ENCODE measurements at regions not wholly inside any gene's neighbourhood (a gene's known extent, or its start where the extent isn't known, plus 50 kb on each side); places are given as distances from the start of the nearest gene placed in this dataset.

DNA sequence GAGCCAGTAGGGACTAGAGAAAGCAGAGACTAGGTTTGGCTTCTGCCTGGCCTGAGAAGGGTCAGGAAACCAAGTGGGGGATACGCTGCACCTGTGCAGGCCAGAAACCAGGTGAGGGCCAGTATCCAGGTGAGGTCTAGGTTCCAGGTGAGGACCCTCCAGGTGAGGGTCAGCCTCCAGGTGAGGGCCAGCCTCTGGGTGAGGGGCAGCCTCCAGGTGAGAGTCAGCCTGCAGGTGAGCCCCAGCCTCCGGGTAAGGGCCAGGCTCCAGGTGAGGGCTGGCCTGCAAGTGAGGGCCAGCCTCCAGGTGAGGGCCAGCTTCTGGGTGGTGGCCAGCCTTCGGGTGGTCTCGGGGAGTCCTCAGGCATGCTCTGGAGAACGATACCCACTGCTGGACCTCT, 238.8 kb downstream of the USP46 start:
- Histone ChIP-seq H3K36me3 (ENCODE audit: insufficient read depth, low read length) (no peaks in the 10 kb centered on the region), H2AFZ (ENCODE audit: low read length) (no peak overlapping the region), H3K4me2 (ENCODE audit: low read length) (no peak overlapping the region), H3K4me1 (ENCODE audit: insufficient read depth, low read length, poor library complexity, severe bottlenecking) (no peaks in the 10 kb centered on the region), H3K79me2 (ENCODE audit: insufficient read depth, low read depth, low read length) (no peaks in the 10 kb centered on the region), H3K9me2 (ENCODE audit: insufficient read depth, low read length) (no peaks in the 10 kb centered on the region), H3K9me3 (ENCODE audit: low read length) (no peaks in the 10 kb centered on the region), H3K27ac (ENCODE audit: low read depth, low read length, poor library complexity, severe bottlenecking) (no peak overlapping the region), H3K4me3 (ENCODE audit: low read depth, low read length, poor library complexity, severe bottlenecking) (no peak overlapping the region), H4K20me1 (ENCODE audit: insufficient read depth, low read length) (no peaks in the 10 kb centered on the region)
- TF ChIP-seq EZH2phosphoT487 (IDR thresholded peaks at IDR 0.05; ENCODE audit: borderline replicate concordance, low read depth, low read length): no peak
- TF ChIP-seq, protein P1, sequence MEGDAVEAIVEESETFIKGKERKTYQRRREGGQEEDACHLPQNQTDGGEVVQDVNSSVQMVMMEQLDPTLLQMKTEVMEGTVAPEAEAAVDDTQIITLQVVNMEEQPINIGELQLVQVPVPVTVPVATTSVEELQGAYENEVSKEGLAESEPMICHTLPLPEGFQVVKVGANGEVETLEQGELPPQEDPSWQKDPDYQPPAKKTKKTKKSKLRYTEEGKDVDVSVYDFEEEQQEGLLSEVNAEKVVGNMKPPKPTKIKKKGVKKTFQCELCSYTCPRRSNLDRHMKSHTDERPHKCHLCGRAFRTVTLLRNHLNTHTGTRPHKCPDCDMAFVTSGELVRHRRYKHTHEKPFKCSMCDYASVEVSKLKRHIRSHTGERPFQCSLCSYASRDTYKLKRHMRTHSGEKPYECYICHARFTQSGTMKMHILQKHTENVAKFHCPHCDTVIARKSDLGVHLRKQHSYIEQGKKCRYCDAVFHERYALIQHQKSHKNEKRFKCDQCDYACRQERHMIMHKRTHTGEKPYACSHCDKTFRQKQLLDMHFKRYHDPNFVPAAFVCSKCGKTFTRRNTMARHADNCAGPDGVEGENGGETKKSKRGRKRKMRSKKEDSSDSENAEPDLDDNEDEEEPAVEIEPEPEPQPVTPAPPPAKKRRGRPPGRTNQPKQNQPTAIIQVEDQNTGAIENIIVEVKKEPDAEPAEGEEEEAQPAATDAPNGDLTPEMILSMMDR (conservative IDR thresholded peaks at IDR 0.05; ENCODE audit: low read length): no peak
- intact Hi-C loops (cut with micrococcal nuclease; ENCODE audit: unreplicated experiment): no loop called here
- ChIA-PET POLR2A (no interaction called here), CTCF (ENCODE audit: unreplicated experiment) (no interaction called here)
- DNase-seq (ENCODE audit: low spot score): no peak
- BruUV-seq (replicated peaks): no TSS peak

DNA sequence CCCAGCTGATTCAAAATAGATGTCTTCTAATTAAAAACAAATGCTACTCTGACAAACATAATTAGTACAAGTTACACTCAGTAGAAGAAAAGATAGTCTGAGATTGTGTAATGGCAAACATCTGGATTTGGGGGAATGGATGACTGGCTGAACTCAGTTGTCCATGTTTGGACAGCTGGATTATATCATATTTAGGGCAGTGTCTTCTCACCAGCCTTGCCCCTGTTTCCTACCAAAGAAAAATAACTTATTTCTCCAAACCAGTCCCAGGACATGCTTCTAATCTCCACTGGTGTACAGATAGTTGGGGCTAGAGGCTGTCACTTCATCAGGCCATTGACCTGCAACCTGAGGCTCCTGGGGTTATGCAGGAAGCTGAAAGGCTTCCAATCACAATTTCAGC, 237.3 kb downstream of the USP46 start:
- DNase-seq (ENCODE audit: low spot score): no peak
- TF ChIP-seq, protein P1 (conservative IDR thresholded peaks at IDR 0.05; ENCODE audit: low read length): no peak
- no peak for TF ChIP-seq EZH2phosphoT487 (IDR thresholded peaks at IDR 0.05; ENCODE audit: borderline replicate concordance, low read depth, low read length)
- Histone ChIP-seq H3K9me2 (ENCODE audit: insufficient read depth, low read length) (no peaks in the 10 kb centered on the region), H4K20me1 (ENCODE audit: insufficient read depth, low read length) (no peaks in the 10 kb centered on the region), H3K4me2 (ENCODE audit: low read length) (no peak overlapping the region), H3K4me1 (ENCODE audit: insufficient read depth, low read length, poor library complexity, severe bottlenecking) (no peaks in the 10 kb centered on the region), H3K79me2 (ENCODE audit: insufficient read depth, low read depth, low read length) (no peaks in the 10 kb centered on the region), H2AFZ (ENCODE audit: low read length) (no peak overlapping the region), H3K9me3 (ENCODE audit: low read length) (no peaks in the 10 kb centered on the region), H3K36me3 (ENCODE audit: insufficient read depth, low read length) (no peaks in the 10 kb centered on the region), H3K27ac (ENCODE audit: low read depth, low read length, poor library complexity, severe bottlenecking) (no peak overlapping the region), H3K4me3 (ENCODE audit: low read depth, low read length, poor library complexity, severe bottlenecking) (no peak overlapping the region)
- no TSS peak for BruUV-seq (replicated peaks)
- intact Hi-C loops (cut with micrococcal nuclease; ENCODE audit: unreplicated experiment): no loop called here
- CTCF ChIA-PET (ENCODE audit: unreplicated experiment): no interaction called here
- POLR2A ChIA-PET: no interaction called here

DNA sequence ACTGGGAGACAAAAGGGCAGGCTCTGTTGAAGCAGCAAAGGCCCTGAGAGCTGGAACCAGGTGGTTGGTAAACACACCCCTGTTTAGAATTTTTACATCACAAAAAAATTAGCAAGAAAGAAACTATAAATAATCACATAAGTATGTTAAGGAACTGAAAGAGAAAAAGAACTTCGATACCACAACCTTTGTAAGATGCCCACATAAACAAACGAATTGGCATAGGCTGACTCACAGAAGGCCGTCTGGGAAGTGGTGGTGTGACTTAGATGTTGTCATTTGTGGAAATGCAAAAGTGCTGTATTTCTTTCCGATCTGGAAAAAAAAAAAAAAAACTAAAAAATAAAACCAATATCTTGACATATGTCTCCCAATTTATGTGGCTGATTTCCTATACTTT, 235.1 kb downstream of the USP46 start:
- TF ChIP-seq, protein P1 (conservative IDR thresholded peaks at IDR 0.05; ENCODE audit: low read length): no peak
- no peak for TF ChIP-seq EZH2phosphoT487 (IDR thresholded peaks at IDR 0.05; ENCODE audit: borderline replicate concordance, low read depth, low read length)

More for the DNA sequence above, 235.1 kb downstream of the USP46 start:
- Histone ChIP-seq H3K4me1 (ENCODE audit: insufficient read depth, low read length, poor library complexity, severe bottlenecking) (no peaks in the 10 kb centered on the region), H4K20me1 (ENCODE audit: insufficient read depth, low read length) (no peaks in the 10 kb centered on the region), H3K9me3 (ENCODE audit: low read length) (no peaks in the 10 kb centered on the region), H3K36me3 (ENCODE audit: insufficient read depth, low read length) (no peaks in the 10 kb centered on the region), H3K4me2 (ENCODE audit: low read length) (no peak overlapping the region), H3K4me3 (ENCODE audit: low read depth, low read length, poor library complexity, severe bottlenecking) (no peak overlapping the region), H3K9me2 (ENCODE audit: insufficient read depth, low read length) (no peaks in the 10 kb centered on the region), H3K79me2 (ENCODE audit: insufficient read depth, low read depth, low read length) (no peaks in the 10 kb centered on the region), H2AFZ (ENCODE audit: low read length) (no peak overlapping the region), H3K27ac (ENCODE audit: low read depth, low read length, poor library complexity, severe bottlenecking) (no peak overlapping the region)
- CTCF ChIA-PET (ENCODE audit: unreplicated experiment): no interaction called here
- POLR2A ChIA-PET: no interaction called here
- BruUV-seq (replicated peaks): no TSS peak
- intact Hi-C loops (cut with micrococcal nuclease; ENCODE audit: unreplicated experiment): no loop called here
- DNase-seq (ENCODE audit: low spot score): no peak
